ENCODE measurements at regions not wholly inside any gene's neighbourhood (a gene's known extent, or its start where the extent isn't known, plus 50 kb on each side); places are given as distances from the start of the nearest gene placed in this dataset.
"Not testable (repeated sequence)": the region's sequence is repeated elsewhere in the genome, so short reads cannot be mapped to it uniquely, and the experiment has no call there.

- no peak for DNase-seq
Measured at GRCh38 chrX:123036401-123036800, 147.7 kb upstream of the GRIA3 start.

- no peak for DNase-seq
Measured at GRCh38 chrX:123049071-123049625, 134.9 kb upstream of the GRIA3 start.

GRCh38 chrX:123060986-123061385 is 123.1 kb upstream of the GRIA3 start:
- DNase-seq, result no peak

- no peak for DNase-seq
Measured at GRCh38 chrX:123064053-123064452, 120.0 kb upstream of the GRIA3 start.

- DNase-seq, result no peak
Measured at GRCh38 chrX:123072686-123073385, 111.2 kb upstream of the GRIA3 start.

- DNase-seq, result no peak
Measured at GRCh38 chrX:123075947-123076561, 108.0 kb upstream of the GRIA3 start.

GRCh38 chrX:123077631-123078030 is 106.4 kb upstream of the GRIA3 start:
- no peak for DNase-seq

- DNase-seq, result no peak
Measured at GRCh38 chrX:123080065-123080464, 104.0 kb upstream of the GRIA3 start.

GRCh38 chrX:123081776-123082175 is 102.3 kb upstream of the GRIA3 start:
- no peak for DNase-seq

- DNase-seq, result no peak
Measured at GRCh38 chrX:123083924-123084323, 100.2 kb upstream of the GRIA3 start.

GRCh38 chrX:123084797-123085196 is 99.3 kb upstream of the GRIA3 start:
- DNase-seq, result no peak

- no peak for DNase-seq
Measured at GRCh38 chrX:123085311-123085940, 98.7 kb upstream of the GRIA3 start.

GRCh38 chrX:123086768-123087167 is 97.3 kb upstream of the GRIA3 start:
- no peak for DNase-seq

GRCh38 chrX:123087326-123087725 is 96.8 kb upstream of the GRIA3 start:
- DNase-seq, result no peak

GRCh38 chrX:123088331-123088730 is 95.7 kb upstream of the GRIA3 start:
- DNase-seq, result no peak

- DNase-seq, result no peak
Measured at GRCh38 chrX:123088930-123089329, 95.1 kb upstream of the GRIA3 start.

- DNase-seq, result no peak
Measured at GRCh38 chrX:123093792-123094191, 90.3 kb upstream of the GRIA3 start.

- DNase-seq, result no peak
Measured at GRCh38 chrX:123108513-123109427, 75.3 kb upstream of the GRIA3 start.

- no peak for DNase-seq
Measured at GRCh38 chrX:123121241-123121640, 62.8 kb upstream of the GRIA3 start.

GRCh38 chrX:123129805-123130204 is 54.3 kb upstream of the GRIA3 start:
- not testable (repeated sequence) for DNase-seq
